Keratinocyte (primary cell): ENCODE measurements at regions not wholly inside any gene's neighbourhood (a gene's known extent, or its start where the extent isn't known, plus 50 kb on each side); places are given as distances from the start of the nearest gene placed in this dataset.

ENCODE experiments used
- DNase-seq: peaks from one replicate; pipeline ENCODE4 v3.0.0-alpha.2; 2011; ENCODE audit warnings: low read depth, missing footprints, low spot score
- FAIRE-seq: peaks from 2 replicates; lab custom pipeline; 2011; peaks lifted over from hg19 to GRCh38; lab: Jason Lieb, UNC
- H2AFZ ChIP-seq: 2 replicates; pipeline ENCODE4 v1.6.0; 2012; ENCODE audit warnings: low read length, control low read depth, inconsistent platforms; ENCODE audit not compliant: control insufficient read depth
- H3K27ac ChIP-seq: 2 replicates; pipeline ENCODE4 v1.5.1; 2011; ENCODE audit warnings: low read length; ENCODE audit not compliant: control insufficient read depth, insufficient read depth
- H3K27me3 ChIP-seq: 3 replicates; pipeline ENCODE4 v1.6.0; 2011; ENCODE audit warnings: low read length; ENCODE audit not compliant: control insufficient read depth, insufficient read depth; ENCODE audit errors: extremely low read depth
- H3K36me3 ChIP-seq, 2 experiments: 2 replicates in 1 of 2; 3 replicates in 1 of 2; pipeline ENCODE4 v1.5.1; 2011; ENCODE audit warnings: low read length in 2 of 2, mild to moderate bottlenecking in 1 of 2; ENCODE audit not compliant: control insufficient read depth in 2 of 2, insufficient read depth in 2 of 2; ENCODE audit errors: extremely low read depth in 1 of 2
- H3K4me1 ChIP-seq: 3 replicates; pipeline ENCODE4 v1.5.1; 2011; ENCODE audit warnings: low read length; ENCODE audit not compliant: control insufficient read depth, insufficient read depth; ENCODE audit errors: extremely low read depth
- H3K4me2 ChIP-seq: 3 replicates; pipeline ENCODE4 v1.6.0; 2011; ENCODE audit warnings: low read depth, low read length; ENCODE audit not compliant: control insufficient read depth, insufficient read depth; ENCODE audit errors: extremely low read depth
- H3K4me3 ChIP-seq, 3 experiments: fragments of 200-600 bp in 1 of 3; sonication (generic) in 1 of 3; 2 replicates in 2 of 3; 3 replicates in 1 of 3; pipeline ENCODE4 v1.5.1; 2011 to 2016; ENCODE audit warnings: low read length in 3 of 3, mild to moderate bottlenecking in 3 of 3, control low read depth in 2 of 3, inconsistent platforms in 1 of 3, low read depth in 1 of 3, mixed read lengths in 1 of 3, mixed run types in 1 of 3, moderate library complexity in 1 of 3; ENCODE audit not compliant: control insufficient read depth in 2 of 3, insufficient read depth in 2 of 3; ENCODE audit errors: extremely low read depth in 1 of 3
- H3K79me2 ChIP-seq: 2 replicates; pipeline ENCODE4 v1.6.0; 2012; ENCODE audit warnings: low read length; ENCODE audit not compliant: control insufficient read depth, insufficient read depth
- H3K9ac ChIP-seq: 3 replicates; pipeline ENCODE4 v1.6.0; 2011; ENCODE audit warnings: low read length; ENCODE audit not compliant: control insufficient read depth, insufficient read depth; ENCODE audit errors: extremely low read depth
- H3K9me1 ChIP-seq: 3 replicates; pipeline ENCODE4 v1.6.0; 2011; ENCODE audit warnings: low read length; ENCODE audit not compliant: control insufficient read depth, insufficient read depth; ENCODE audit errors: extremely low read depth
- H3K9me3 ChIP-seq: 2 replicates; pipeline ENCODE4 v1.5.1; 2012; ENCODE audit warnings: low read depth, low read length; ENCODE audit not compliant: control insufficient read depth
- H4K20me1 ChIP-seq: 3 replicates; pipeline ENCODE4 v1.6.0; 2011; ENCODE audit warnings: low read length; ENCODE audit not compliant: control insufficient read depth, insufficient read depth; ENCODE audit errors: extremely low read depth
- EZH2 ChIP-seq: IDR thresholded peaks from one replicate; pipeline ENCODE4 v1.6.1; 2012; ENCODE audit warnings: inconsistent platforms, mild to moderate bottlenecking, low read length, moderate library complexity
- dilution Hi-C: fragments of 300-500 bp; cut with MboI; formaldehyde crosslinking; loops from one replicate; pipeline ENCODE4 v1.7.0; 2020; ENCODE audit warnings: low sequenced_read_pairs; ENCODE audit not compliant: extremely low pct_ligation_motif_present
- TF ChIP-seq, protein P1 (sequence below), 3 experiments: IDR thresholded peaks in 1 of 3; conservative IDR thresholded peaks in 1 of 3; optimal IDR thresholded peaks in 1 of 3; 2 replicates in 2 of 3; 3 replicates in 1 of 3; pipeline versions ENCODE3 to v1.5.1; 2011; ENCODE audit warnings: low read length in 3 of 3, mild to moderate bottlenecking in 3 of 3, moderate library complexity in 2 of 3, control low read depth in 1 of 3, inconsistent platforms in 1 of 3; ENCODE audit not compliant: insufficient read depth in 2 of 3; ENCODE audit errors: extremely low read depth in 1 of 3

DNA sequence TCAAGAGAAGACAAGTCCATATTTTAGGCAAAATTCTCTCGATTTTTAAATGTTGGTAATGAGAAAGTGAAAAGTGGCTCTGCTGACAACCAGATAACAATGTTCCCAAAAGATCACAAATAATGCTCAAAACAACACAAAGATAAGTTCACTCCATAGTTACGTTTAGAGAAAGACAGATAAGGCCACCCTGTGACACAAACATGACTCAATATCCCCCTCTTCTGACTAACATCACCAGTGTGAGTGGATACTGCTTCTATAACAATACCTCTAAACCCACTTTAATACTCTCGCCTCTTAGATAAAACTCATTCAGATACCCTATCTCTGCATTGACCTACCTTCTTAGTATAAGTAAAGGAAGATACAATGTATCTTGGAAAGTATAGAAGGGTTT, 51.2 kb upstream of the RGS7 start:
- H3K9me3 ChIP-seq, result no peaks in the 10 kb centered on the region

More for the DNA sequence above, 51.2 kb upstream of the RGS7 start:
- DNase-seq, result no peak
- no peak overlapping the region for H3K9ac ChIP-seq
- no peaks in the 10 kb centered on the region for H3K79me2 ChIP-seq
- no peak for FAIRE-seq
- H3K27ac ChIP-seq, result no peak overlapping the region
- no peaks in the 10 kb centered on the region for H3K36me3 ChIP-seq
- no peak overlapping the region for H3K4me2 ChIP-seq
- H3K27me3 ChIP-seq, result no peaks in the 10 kb centered on the region
- dilution Hi-C loops, result no loop called here
- H4K20me1 ChIP-seq, result no peaks in the 10 kb centered on the region
- no peak overlapping the region for H2AFZ ChIP-seq
- H3K9me1 ChIP-seq, result no peaks in the 10 kb centered on the region
- TF ChIP-seq, protein P1, sequence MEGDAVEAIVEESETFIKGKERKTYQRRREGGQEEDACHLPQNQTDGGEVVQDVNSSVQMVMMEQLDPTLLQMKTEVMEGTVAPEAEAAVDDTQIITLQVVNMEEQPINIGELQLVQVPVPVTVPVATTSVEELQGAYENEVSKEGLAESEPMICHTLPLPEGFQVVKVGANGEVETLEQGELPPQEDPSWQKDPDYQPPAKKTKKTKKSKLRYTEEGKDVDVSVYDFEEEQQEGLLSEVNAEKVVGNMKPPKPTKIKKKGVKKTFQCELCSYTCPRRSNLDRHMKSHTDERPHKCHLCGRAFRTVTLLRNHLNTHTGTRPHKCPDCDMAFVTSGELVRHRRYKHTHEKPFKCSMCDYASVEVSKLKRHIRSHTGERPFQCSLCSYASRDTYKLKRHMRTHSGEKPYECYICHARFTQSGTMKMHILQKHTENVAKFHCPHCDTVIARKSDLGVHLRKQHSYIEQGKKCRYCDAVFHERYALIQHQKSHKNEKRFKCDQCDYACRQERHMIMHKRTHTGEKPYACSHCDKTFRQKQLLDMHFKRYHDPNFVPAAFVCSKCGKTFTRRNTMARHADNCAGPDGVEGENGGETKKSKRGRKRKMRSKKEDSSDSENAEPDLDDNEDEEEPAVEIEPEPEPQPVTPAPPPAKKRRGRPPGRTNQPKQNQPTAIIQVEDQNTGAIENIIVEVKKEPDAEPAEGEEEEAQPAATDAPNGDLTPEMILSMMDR (optimal IDR thresholded peaks at IDR 0.05 in 1 of 3, IDR thresholded peaks at IDR 0.05 in 1 of 3, conservative IDR thresholded peaks at IDR 0.05 in 1 of 3; ENCODE audit: extremely low read depth in 1 of 3, insufficient read depth in 2 of 3, low read length in 3 of 3), result no peak
- no peak for TF ChIP-seq EZH2
- H3K4me3 ChIP-seq, result no peak overlapping the region
- no peaks in the 10 kb centered on the region for H3K4me1 ChIP-seq
